ENCODE measurements at regions not wholly inside any gene's neighbourhood (a gene's known extent, or its start where the extent isn't known, plus 50 kb on each side); places are given as distances from the start of the nearest gene placed in this dataset.

- H3K4me3 ChIP-seq (replicated peaks; ENCODE audit: low read depth, low read length), result no peak overlapping the region
- no peak for DNase-seq (ENCODE audit: extremely low read depth, low read depth)
- TF ChIP-seq, protein P1, sequence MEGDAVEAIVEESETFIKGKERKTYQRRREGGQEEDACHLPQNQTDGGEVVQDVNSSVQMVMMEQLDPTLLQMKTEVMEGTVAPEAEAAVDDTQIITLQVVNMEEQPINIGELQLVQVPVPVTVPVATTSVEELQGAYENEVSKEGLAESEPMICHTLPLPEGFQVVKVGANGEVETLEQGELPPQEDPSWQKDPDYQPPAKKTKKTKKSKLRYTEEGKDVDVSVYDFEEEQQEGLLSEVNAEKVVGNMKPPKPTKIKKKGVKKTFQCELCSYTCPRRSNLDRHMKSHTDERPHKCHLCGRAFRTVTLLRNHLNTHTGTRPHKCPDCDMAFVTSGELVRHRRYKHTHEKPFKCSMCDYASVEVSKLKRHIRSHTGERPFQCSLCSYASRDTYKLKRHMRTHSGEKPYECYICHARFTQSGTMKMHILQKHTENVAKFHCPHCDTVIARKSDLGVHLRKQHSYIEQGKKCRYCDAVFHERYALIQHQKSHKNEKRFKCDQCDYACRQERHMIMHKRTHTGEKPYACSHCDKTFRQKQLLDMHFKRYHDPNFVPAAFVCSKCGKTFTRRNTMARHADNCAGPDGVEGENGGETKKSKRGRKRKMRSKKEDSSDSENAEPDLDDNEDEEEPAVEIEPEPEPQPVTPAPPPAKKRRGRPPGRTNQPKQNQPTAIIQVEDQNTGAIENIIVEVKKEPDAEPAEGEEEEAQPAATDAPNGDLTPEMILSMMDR (IDR thresholded peaks at IDR 0.05; ENCODE audit: low read depth, low read length, missing control alignments), result no peak
Observed at GRCh38 chr3:178047496-178047895, 488.7 kb upstream of the KCNMB2 start.

DNA sequence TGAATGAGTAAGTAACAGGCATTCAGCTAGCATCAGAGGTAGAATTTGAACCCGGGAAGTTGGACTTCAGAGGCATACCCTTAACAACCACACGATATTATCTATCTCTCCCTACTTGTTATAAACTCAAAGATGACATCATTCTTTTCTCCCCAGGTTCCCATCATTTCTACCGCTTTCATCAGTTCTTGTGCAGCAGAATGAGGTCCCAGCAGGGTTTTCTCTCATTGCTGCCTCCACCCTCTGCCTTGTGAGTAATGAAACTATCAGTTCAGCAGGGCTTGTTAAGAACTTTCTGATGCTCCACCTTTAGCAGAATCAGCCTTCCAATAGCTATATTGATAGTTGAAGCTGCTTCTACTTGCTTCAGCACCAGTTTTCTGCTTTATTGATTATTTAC, 487.5 kb upstream of the KCNMB2 start:
- no peak overlapping the region for H3K4me3 ChIP-seq (replicated peaks; ENCODE audit: low read depth, low read length)
- no peak for DNase-seq (ENCODE audit: extremely low read depth, low read depth)
- TF ChIP-seq, protein P1 (IDR thresholded peaks at IDR 0.05; ENCODE audit: low read depth, low read length, missing control alignments), result no peak

DNA sequence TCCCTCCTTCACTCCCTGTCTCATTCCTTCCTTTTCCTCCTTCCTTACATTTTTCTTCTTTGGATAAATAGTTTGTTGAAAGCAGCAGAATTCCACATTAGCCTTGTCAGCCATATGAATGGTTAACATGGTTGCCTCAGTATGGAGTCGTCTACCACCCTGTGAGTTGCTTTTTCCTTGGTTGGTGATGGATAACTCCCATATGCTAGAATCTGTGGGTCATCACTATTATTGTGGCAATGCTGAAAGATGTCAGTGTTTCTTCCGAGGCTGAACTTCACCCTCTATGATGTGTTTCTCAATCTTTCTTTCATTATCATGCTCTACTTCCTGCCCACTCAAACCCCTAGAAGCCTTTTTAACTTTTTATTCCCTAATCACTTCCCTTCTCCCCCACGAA, 481.8 kb upstream of the KCNMB2 start:
- no peak overlapping the region for H3K4me3 ChIP-seq (replicated peaks; ENCODE audit: low read depth, low read length)
- TF ChIP-seq, protein P1 (IDR thresholded peaks at IDR 0.05; ENCODE audit: low read depth, low read length, missing control alignments), result no peak
- no peak for DNase-seq (ENCODE audit: extremely low read depth, low read depth)

GRCh38 chr3:178055939-178056338, 480.3 kb upstream of the KCNMB2 start:
- no peak overlapping the region for H3K4me3 ChIP-seq (replicated peaks; ENCODE audit: low read depth, low read length)
- DNase-seq (ENCODE audit: extremely low read depth, low read depth), result no peak
- TF ChIP-seq, protein P1 (IDR thresholded peaks at IDR 0.05; ENCODE audit: low read depth, low read length, missing control alignments), result no peak

DNA sequence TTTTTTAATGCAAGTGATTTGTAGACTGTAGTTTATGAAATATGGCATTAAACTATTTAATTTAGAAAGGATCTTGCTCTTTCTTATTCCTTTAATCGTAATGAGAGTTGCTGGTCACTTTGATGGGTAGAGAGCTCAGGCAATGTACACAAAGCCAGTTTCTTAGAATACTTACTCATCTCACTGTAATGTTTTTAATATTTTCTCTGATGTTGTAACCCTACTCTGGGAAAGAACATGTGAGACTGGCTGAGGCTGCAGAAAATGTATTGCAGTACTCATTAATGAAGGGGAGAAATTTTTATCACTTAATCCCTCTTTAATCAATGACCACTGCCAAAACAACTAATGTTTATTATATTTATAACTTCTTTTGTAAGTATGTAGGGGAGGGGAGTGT, 479.4 kb upstream of the KCNMB2 start:
- H3K4me3 ChIP-seq (replicated peaks; ENCODE audit: low read depth, low read length), result no peak overlapping the region
- no peak for DNase-seq (ENCODE audit: extremely low read depth, low read depth)
- TF ChIP-seq, protein P1 (IDR thresholded peaks at IDR 0.05; ENCODE audit: low read depth, low read length, missing control alignments), result no peak

DNA sequence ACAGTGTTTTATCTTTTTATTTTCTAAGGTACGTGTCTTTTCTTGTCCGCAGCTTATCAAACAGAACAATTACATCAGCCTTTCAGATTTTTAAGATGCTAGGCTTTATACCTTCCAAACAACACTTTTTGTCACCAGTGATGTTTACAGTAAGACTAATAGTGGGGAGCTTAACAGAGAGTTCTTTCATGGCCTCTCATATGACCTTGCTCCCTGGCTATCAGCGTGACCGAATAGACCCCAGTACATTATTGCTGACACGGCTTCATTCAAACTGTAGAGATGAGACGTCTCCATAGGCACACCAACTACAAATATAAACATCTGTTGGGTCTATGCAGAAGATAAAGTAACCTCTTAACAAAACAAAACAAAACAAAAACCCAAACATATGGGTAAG, 477.6 kb upstream of the KCNMB2 start:
- TF ChIP-seq, protein P1 (IDR thresholded peaks at IDR 0.05; ENCODE audit: low read depth, low read length, missing control alignments), result no peak
- no peak for DNase-seq (ENCODE audit: extremely low read depth, low read depth)
- H3K4me3 ChIP-seq (replicated peaks; ENCODE audit: low read depth, low read length), result no peak overlapping the region

- no peak overlapping the region for H3K4me3 ChIP-seq (replicated peaks; ENCODE audit: low read depth, low read length)
- DNase-seq (ENCODE audit: extremely low read depth, low read depth), result no peak
- TF ChIP-seq, protein P1 (IDR thresholded peaks at IDR 0.05; ENCODE audit: low read depth, low read length, missing control alignments), result no peak
Observed at GRCh38 chr3:178059119-178059518, 477.1 kb upstream of the KCNMB2 start.

Measured in HFF-Myc (cell line).